GM21360 (cell line): ENCODE measurements at regions not wholly inside any gene's neighbourhood (a gene's known extent, or its start where the extent isn't known, plus 50 kb on each side); places are given as distances from the start of the nearest gene placed in this dataset.
"Not testable (repeated sequence)": the region's sequence is repeated elsewhere in the genome, so short reads cannot be mapped to it uniquely, and the experiment has no call there.

ENCODE experiments used
- ATAC-seq: cut with Tn5 transposase; IDR thresholded peaks from one replicate; pipeline ENCODE4 v1.9.1; 2021; ENCODE audit warnings: mild to moderate bottlenecking, moderate library complexity; ENCODE audit not compliant: unreplicated experiment

DNA sequence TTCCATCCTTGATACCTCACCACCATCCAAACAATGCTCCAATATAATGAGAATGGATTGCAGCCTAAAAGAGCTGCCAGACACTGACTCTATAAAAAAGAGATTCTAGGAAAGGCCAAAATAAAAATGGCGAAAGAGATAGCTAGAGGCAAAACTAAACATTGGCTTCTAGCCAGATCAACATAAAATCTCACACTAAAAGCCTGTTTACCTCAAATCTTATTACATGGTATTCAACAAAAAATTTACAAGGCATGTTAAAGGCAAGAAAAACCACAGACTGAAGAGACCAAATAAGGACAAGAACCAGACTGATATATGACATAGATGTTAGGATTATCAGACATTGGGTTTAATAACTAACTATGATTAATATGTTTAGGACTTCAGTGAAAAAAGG, 1127.0 kb downstream of the DNAJB9 start:
- ATAC-seq = no peak

GRCh38 chr7:109699661-109700060, 1130.0 kb downstream of the DNAJB9 start:
- no peak for ATAC-seq

DNA sequence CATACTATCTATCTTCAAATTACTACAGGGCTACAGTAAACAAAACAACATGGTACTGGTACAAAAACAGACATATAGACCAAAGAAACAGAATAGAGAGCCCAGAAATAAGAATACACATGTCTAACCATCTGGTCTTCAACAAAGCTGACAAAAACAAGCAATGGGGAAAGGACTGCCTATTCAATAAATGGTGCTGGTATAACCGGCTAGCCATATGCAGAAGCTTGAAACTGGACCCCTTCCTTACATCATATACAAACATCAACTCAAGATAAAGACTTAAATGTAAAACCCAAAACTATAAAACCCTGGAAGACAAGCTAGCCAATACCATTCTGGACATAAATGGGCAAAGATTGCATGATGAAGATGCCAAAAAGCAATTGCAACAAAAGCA, 1143.7 kb downstream of the DNAJB9 start:
- ATAC-seq = no peak

GRCh38 chr7:109719359-109719758, 1149.7 kb downstream of the DNAJB9 start:
- not testable (repeated sequence) for ATAC-seq

- no peak for ATAC-seq
Measured at GRCh38 chr7:109734601-109735000, 1164.9 kb downstream of the DNAJB9 start.

DNA sequence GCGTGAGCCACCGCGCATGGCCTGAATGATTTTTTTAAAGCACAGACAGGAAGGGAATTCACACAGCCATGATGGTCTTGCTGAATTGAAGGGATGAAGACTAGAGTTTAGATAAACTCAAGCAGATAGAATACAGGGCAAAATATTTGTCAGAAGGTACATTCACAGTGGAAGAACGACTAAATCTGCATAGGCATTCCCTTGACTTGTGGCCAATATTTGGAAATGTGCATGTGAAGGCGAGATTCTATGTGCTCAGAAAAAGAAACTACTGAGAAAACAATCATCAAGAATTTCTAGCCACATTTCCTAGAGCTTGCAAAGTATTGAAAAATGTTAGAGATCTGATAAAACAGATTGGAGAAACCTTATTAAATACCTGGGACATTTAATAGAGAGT, 1166.2 kb downstream of the DNAJB9 start:
- no peak for ATAC-seq

DNA sequence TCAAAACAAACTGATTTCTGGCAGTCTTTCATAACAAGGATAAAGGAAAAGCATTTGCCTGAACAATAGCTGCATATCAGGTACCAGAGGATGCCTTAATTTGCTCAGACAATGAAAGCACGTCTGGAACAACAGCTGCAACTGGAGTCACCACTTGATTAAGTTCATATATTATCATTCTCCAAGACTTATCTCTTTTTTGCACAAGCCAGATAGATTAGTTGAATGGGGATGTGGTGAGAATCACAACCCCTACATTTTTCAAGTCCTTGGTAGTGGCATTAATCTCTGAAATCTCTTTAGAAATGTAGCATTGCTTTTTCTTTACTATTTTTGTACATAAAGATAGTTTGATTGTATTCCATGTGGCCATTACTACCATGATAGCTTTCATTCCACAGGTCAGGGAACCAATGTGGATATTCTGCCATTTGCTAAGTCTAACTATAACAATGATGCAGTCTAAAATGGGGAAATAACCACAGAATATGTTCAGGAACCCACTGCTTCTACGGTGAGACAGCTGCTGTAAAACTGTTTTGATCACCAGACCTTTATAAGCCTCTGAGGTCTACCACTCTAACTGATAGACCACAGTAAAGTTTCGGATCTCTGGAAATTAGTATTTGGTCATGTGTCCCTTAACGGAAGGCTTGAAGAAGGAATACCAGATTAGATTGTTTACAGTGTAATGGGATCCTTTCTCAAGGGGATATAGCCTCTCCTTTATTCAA, 1176.2 kb downstream of the DNAJB9 start:
- no peak for ATAC-seq

GRCh38 chr7:109751241-109751640, 1181.6 kb downstream of the DNAJB9 start:
- ATAC-seq = no peak

DNA sequence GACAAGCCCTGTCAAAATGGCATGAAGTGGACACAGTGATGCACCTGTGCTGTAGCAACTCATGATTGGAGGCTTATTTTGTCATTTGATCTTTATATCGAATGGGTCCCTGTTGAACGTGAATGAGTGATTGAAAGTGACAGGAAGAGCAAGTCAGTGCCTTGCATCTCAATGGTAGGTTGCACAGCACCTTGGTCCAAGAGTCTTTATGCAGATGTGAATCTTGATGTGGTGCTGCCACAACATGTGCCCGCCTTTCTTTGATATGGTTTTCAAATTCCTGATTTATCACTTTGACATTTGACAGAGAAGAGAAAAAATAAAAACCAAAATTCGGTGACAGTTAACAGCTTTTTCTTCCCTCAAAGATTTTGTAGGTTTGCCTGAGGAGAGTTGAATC, 1182.4 kb downstream of the DNAJB9 start:
- no peak for ATAC-seq

DNA sequence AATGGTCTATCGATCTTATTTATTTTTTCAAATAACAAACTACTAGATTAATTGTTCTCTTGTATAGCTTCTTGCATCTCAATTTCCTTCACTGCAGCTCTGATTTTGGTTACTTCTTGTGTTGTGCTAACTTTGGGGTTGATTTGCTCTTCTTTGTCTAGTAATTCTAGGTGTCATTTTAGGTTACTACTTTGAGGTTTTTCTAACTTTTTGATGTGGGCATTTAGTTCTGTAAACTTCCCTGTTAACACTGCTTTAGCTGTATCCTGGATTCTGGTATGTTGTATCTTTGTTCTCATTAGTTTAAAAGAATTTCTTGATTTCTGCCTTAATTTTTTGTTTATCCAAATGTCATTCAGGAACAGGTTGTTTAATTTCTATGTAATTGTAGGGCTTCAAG, 1188.0 kb downstream of the DNAJB9 start:
- no peak for ATAC-seq

- no peak for ATAC-seq
Measured at GRCh38 chr7:109763611-109764010, 1193.9 kb downstream of the DNAJB9 start.

GRCh38 chr7:109772161-109772560, 1202.5 kb downstream of the DNAJB9 start:
- ATAC-seq = no peak

- ATAC-seq = no peak
Measured at GRCh38 chr7:109782806-109783205, 1213.1 kb downstream of the DNAJB9 start.

- no peak for ATAC-seq
Measured at GRCh38 chr7:109806548-109806947, 1236.9 kb downstream of the DNAJB9 start.

GRCh38 chr7:109821156-109821555, 1251.5 kb downstream of the DNAJB9 start:
- ATAC-seq = no peak

DNA sequence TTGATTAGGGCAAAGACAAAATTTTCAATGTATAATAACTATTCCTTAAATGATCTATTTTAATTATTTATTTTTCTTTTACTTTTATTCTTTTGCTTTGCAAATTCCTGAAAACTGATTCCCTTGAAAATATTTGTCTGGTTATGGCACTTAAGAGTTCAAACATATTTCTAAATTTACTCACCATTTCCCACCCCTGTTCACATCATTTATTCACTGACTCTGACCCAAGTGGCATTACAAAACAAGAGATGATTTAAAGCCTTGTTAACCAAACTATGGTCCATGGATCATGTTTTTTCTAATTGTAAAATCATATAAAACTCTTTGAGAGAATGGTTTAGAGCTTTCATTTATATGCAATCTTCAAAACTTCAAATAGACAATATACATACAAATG, 1256.1 kb upstream of the LRRN3 start:
- no peak for ATAC-seq

DNA sequence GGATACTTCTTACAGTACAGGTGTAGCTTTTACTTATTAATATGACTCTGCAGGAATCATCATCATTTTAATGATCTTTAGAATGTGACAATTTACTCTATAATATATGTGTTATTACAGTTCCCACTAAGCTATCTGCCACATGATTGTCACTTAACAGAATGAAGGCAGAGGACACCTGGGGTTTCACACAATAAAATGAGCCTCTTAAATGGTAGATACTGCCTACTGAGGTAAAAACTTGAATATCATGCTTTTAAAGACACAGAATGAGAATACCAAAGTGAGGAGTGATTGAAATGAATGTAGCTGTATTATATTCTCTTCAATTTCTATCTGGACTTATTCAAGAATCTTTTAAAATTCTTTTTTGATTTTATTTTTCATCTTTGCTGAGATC, 1255.3 kb upstream of the LRRN3 start:
- no peak for ATAC-seq

DNA sequence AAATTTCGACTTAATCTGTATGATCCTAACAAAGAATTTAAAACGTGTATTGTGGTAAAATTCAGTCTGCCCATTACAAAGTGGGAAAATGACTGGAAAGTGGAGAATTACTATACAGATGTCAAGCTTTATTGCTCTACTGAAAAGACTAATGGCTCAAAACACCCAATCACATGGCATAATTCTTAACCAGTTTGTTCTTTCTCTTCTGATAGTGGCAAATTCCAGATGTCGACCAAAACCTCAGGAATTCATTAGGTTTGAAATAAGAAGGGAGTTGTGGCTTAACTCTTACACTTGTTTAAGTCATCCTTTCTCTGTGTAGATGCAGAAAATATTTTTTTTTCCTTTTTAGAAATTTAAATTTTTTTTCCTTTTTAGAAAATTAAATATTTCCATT, 1254.9 kb upstream of the LRRN3 start:
- ATAC-seq = no peak

DNA sequence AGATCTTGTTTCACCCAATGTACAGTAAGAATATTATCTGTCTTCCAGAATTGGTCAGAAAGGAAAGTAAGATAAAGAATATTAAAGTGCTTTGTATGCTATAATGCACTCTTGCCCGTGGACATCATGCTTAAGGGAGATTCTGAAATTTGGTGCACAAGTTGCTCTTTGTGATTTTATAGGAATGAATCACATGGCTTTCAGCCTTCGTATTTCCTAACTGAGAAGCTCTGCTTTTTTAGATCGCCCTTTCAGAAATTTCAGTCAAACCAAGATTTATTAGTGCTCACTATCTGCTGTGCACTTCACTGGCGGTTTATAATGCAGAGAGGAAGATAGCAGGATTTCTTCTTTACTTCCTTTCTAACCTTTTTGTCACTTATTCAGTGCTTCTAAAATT, 1248.5 kb upstream of the LRRN3 start:
- no peak for ATAC-seq

- ATAC-seq = no peak
Measured at GRCh38 chr7:109844362-109844761, 1246.6 kb upstream of the LRRN3 start.

DNA sequence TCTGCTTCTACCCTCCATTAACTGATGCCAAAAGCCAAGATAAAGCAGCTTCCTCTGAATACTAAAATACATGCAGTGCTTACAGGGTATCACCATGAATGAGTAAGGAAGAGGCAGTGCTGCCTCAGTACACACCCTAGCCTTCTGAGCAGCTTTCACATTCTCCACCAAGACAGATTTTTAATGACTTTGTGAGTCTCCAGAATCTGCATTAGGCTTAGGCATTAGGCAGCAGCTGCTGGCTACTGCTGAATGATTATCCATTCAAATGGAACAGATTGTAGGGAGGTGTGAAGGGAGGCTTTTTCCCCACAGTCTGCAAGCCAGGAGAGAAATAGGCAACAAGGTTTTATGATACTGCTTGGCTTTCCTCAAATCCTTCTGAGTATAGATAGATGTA, 1226.7 kb upstream of the LRRN3 start:
- no peak for ATAC-seq

DNA sequence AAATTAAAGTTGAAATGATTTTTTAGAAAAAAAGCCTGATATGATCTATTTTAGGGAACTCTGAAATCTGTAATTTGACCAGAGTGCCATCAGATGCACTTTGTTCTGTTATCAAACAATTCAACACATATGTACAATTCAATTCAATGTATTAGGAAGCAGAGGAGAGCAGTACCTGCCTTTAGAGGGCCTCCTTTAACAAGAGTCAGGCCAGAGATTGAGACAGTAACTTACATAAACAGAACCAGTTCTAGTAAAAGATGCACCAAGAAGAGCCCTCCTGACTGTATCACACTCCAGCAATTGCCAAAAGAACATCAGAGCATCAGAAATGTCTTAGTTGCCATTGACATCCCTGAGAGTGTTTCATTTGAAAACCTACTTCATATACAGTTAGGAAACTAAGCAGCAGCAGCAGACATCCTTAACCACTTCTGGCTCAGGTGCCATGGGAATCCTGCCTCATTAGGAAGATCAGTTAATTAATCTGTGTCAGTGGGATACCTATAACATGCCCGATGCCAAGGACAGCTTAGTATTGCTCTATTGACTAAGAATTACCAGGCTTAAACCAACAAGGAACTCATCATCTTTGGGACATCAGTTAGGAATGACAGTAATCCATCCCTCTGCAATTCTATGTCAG, 1222.6 kb upstream of the LRRN3 start:
- ATAC-seq = no peak

DNA sequence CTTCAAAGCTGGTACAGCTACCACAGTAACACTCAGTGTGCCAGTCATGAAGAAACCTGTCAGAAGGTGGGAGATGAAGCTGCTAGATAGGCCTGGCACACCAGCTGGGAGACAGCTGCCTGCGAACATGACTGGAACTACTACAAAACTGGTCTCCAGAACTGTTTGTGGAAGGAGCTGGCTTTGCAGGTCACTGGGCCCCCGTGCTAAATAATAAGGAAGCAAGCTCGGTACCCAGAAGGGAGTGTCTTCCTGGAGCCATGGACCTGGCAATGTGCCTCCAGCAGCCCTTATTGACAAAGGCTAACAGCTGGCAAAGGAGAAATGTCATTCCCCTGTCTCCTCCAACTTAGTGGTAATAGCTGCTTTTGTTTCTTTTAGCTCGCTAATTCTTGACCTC, 1217.6 kb upstream of the LRRN3 start:
- no peak for ATAC-seq
